Kidney epithelial cell (primary cell): ENCODE measurements at regions not wholly inside any gene's neighbourhood (a gene's known extent, or its start where the extent isn't known, plus 50 kb on each side); places are given as distances from the start of the nearest gene placed in this dataset.
A peak's percentile ranks its signal among the peaks of the same experiment; 100 is the strongest.

Source experiments
- DNase-seq: peaks from one replicate; pipeline ENCODE4 v3.0.0-alpha.2; 2010; ENCODE audit warnings: low read depth
- H3K27me3 ChIP-seq: 2 replicates; pipeline ENCODE4 v1.6.0; 2011; ENCODE audit warnings: low read length; ENCODE audit not compliant: control insufficient read depth, insufficient read depth
- H3K36me3 ChIP-seq: 2 replicates; pipeline ENCODE4 v1.5.1; 2011; ENCODE audit warnings: low read length; ENCODE audit not compliant: control insufficient read depth, insufficient read depth
- H3K4me3 ChIP-seq: 2 replicates; pipeline ENCODE4 v1.5.1; 2011; ENCODE audit warnings: low read depth, mild to moderate bottlenecking, control low read depth, low read length
- CTCF ChIP-seq: IDR thresholded peaks from 2 replicates; pipeline ENCODE4 v1.5.1; 2011; ENCODE audit warnings: mild to moderate bottlenecking, moderate library complexity, low read length, control low read depth, inconsistent platforms; ENCODE audit not compliant: insufficient read depth, poor library complexity, severe bottlenecking

DNA sequence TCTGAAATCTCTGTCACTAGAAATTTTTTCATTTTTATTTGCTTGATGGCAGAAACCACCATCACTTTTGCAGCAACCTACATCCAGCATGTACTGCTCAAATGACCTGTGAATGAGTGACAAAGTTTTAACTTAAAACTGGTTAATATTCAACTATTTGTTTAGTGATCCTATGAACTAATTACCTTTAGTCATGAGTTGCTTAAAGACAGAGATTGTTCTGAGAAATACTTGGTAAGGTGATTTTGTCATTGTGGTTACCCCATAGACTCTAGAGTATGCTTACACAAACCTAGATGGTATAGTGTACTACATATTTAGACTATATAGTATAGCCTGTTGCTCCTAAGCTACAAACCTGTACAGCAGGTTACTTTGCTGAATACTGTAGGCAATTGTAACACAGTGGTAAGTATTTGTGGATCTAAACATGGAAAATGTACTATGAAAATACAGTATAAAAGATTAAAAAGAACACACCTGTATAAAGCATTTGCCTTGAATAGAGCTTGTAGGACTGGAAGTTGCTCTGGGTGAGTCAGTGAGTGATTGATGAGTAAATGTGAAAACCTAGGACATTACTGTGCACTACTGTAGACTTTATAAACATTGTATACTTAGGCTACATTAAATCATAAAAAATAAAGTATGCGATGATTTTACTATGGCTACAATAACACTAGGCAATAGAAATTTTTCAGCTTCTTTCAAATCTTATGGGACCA lies 256.6 kb upstream of the PPFIA2 start:
- Histone ChIP-seq H3K27me3 (no peaks in the 10 kb centered on the region), H3K36me3 (no peaks in the 10 kb centered on the region), H3K4me3 (no peak overlapping the region)
- TF ChIP-seq CTCF: no peak
- DNase-seq: peak; percentile 59

GRCh38 chr12:82012176-82012575 lies 253.0 kb upstream of the PPFIA2 start:
- H3K27me3 ChIP-seq: no peaks in the 10 kb centered on the region
- H3K4me3 ChIP-seq: no peak overlapping the region
- no peaks in the 10 kb centered on the region for H3K36me3 ChIP-seq
- no peak for TF ChIP-seq CTCF
- no peak for DNase-seq

- TF ChIP-seq CTCF: no peak
- no peaks in the 10 kb centered on the region for H3K36me3 ChIP-seq
- H3K27me3 ChIP-seq: no peaks in the 10 kb centered on the region
- no peak for DNase-seq
- H3K4me3 ChIP-seq: no peak overlapping the region
Observed at GRCh38 chr12:82009524-82009923, 250.4 kb upstream of the PPFIA2 start.

GRCh38 chr12:82008251-82008650 lies 249.1 kb upstream of the PPFIA2 start:
- no peak overlapping the region for H3K4me3 ChIP-seq
- no peak for TF ChIP-seq CTCF
- DNase-seq: no peak
- H3K36me3 ChIP-seq: no peaks in the 10 kb centered on the region
- H3K27me3 ChIP-seq: no peaks in the 10 kb centered on the region

DNA sequence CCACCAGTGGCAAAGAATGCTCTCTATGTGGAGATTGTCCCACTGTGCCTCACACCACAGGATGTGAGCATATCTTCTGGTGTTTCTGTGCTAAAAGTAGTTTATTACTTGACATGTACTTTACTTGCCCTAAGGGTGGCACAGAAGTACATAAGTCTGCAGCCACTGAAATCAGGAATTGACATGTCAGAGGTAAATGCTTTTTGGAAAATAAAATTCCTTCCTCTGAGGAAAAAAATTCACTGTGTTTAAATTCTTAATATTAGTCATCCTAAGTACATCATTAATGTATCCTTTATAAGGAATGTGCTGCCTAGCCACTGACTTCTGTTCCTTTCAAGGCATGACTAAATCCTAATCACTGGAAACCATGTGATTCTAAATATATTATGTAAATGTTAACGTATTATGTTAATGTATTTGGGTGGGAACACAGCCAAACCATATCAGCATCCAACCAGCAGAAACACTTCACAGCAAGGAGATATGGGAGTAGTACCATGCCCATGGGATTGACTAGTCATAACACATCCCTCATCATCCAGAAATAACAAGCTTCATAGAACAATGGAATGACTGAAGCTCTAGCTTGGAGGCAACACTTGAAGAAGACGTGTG lies 239.7 kb upstream of the PPFIA2 start:
- TF ChIP-seq CTCF: no peak
- DNase-seq: no peak
- Histone ChIP-seq H3K27me3 (no peaks in the 10 kb centered on the region), H3K4me3 (no peak overlapping the region), H3K36me3 (no peaks in the 10 kb centered on the region)

DNA sequence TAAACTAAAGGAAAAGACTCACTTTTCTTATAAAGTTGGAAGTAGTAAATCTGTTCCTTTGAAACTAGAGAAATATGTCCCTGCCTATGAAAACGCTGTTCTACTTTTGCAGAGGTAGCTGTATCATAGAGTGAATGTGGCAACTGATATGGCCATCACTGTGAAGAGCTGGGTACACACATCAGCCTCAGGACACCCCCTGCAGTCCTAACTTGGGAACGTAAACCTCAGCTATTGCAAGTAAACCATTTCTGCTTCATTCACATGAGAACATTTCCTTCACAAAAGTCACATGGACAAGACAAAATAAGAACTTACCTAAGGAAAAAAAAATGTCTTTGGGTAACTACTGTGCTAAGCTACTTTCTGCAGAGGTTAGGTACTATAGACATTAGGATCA lies 233.3 kb upstream of the PPFIA2 start:
- Histone ChIP-seq H3K36me3 (no peaks in the 10 kb centered on the region), H3K27me3 (no peaks in the 10 kb centered on the region), H3K4me3 (no peak overlapping the region)
- no peak for DNase-seq
- peak; percentile 39 for TF ChIP-seq CTCF
